ENCODE measurements at regions not wholly inside any gene's neighbourhood (a gene's known extent, or its start where the extent isn't known, plus 50 kb on each side); places are given as distances from the start of the nearest gene placed in this dataset.

DNA sequence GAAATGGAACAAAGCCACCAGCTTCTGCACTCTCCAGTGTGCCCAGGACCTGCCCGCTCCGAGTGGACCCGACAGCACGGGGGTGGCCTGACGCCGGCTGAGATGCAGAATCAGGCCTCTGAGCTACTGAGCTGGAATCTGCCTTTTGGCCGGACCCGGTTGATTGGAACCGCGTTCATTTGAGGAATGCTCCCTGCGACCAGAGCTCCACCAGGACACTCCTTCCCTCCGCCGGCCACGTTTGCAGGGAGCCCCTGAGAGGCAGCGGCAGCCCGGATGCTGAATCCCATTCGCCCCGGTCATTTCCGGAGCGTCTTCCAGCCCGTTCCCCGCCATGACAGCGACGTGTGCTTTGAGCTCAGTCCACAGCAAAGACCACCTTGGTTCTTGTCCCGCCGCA lies 392.7 kb downstream of the THBS2 start:
- TF ChIP-seq EP300 (IDR thresholded peaks at IDR 0.05), result no peak
- TF ChIP-seq, protein P1, sequence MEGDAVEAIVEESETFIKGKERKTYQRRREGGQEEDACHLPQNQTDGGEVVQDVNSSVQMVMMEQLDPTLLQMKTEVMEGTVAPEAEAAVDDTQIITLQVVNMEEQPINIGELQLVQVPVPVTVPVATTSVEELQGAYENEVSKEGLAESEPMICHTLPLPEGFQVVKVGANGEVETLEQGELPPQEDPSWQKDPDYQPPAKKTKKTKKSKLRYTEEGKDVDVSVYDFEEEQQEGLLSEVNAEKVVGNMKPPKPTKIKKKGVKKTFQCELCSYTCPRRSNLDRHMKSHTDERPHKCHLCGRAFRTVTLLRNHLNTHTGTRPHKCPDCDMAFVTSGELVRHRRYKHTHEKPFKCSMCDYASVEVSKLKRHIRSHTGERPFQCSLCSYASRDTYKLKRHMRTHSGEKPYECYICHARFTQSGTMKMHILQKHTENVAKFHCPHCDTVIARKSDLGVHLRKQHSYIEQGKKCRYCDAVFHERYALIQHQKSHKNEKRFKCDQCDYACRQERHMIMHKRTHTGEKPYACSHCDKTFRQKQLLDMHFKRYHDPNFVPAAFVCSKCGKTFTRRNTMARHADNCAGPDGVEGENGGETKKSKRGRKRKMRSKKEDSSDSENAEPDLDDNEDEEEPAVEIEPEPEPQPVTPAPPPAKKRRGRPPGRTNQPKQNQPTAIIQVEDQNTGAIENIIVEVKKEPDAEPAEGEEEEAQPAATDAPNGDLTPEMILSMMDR (IDR thresholded peaks at IDR 0.05), result no peak

Data from tibial nerve (tissue), 4 donors.